ENCODE measurements at regions not wholly inside any gene's neighbourhood (a gene's known extent, or its start where the extent isn't known, plus 50 kb on each side); places are given as distances from the start of the nearest gene placed in this dataset.

GRCh38 chr15:87487484-87487883, 769.1 kb downstream of the NTRK3 start:
- no peak overlapping the region for H2BK12ac ChIP-seq (ENCODE audit: low read depth, low read length)
- no peak overlapping the region for H2BK20ac ChIP-seq (ENCODE audit: low read length)
- H3K23me2 ChIP-seq (ENCODE audit: low read depth, low read length) = no peaks in the 10 kb centered on the region
- no peak overlapping the region for H4K5ac ChIP-seq (ENCODE audit: insufficient read length, low read depth, low read length)
- no peak overlapping the region for H3K4me2 ChIP-seq (ENCODE audit: insufficient read depth in 1 of 2, low read depth in 2 of 2, low read length in 2 of 2)
- no peak overlapping the region for H2AK5ac ChIP-seq (ENCODE audit: low read depth, low read length)
- no peak overlapping the region for H4K91ac ChIP-seq (replicated peaks; ENCODE audit: insufficient read length, low read length)
- no peaks in the 10 kb centered on the region for H3K9me3 ChIP-seq (ENCODE audit: insufficient read depth in 2 of 2, low read depth in 1 of 2, low read length in 1 of 2)
- FAIRE-seq (no peak), DNase-seq (ENCODE audit: low read depth in 1 of 2, low spot score in 2 of 2) (no peak)
- no peaks in the 10 kb centered on the region for H3K79me1 ChIP-seq (ENCODE audit: low read depth, low read length)
- H3K36me3 ChIP-seq (ENCODE audit: control insufficient read depth in 2 of 4, insufficient read depth in 4 of 4, low read length in 3 of 4) = no peaks in the 10 kb centered on the region
- H3K4me1 ChIP-seq (replicated peaks in 1 of 4; ENCODE audit: control insufficient read depth in 3 of 4, insufficient read depth in 4 of 4, low read length in 3 of 4) = no peaks in the 10 kb centered on the region
- no peak overlapping the region for H2BK120ac ChIP-seq (replicated peaks; ENCODE audit: low read depth, low read length)
- H2BK5ac ChIP-seq (ENCODE audit: low read depth, low read length) = no peak overlapping the region
- POLR2A ChIA-PET (ENCODE audit: partially characterized antibody) = no interaction called here
- no peak overlapping the region for H3K23ac ChIP-seq (ENCODE audit: insufficient read length)
- no peak overlapping the region for H3K56ac ChIP-seq (replicated peaks; ENCODE audit: insufficient read length, low read depth, low read length)
- no peak overlapping the region for H3K9ac ChIP-seq (replicated peaks in 1 of 4; ENCODE audit: extremely low read depth in 1 of 4, low read depth in 3 of 4, low read length in 3 of 4)
- 92% methylated on average over 2 of the region's 2 CpGs; no CpG with 5 or more reads in 1 of the 2 experiments for WGBS, 2 experiments (ENCODE audit: extremely low coverage in 1 of 2, insufficient coverage in 1 of 2, insufficient read length in 1 of 2, insufficient replicate concordance in 2 of 2, low coverage in 1 of 2, low lambda C conversion rate in 2 of 2, missing lambda C conversion rate in 1 of 2)
- CTCF ChIA-PET (ENCODE audit: partially characterized antibody) = no interaction called here
- H3K27ac ChIP-seq (ENCODE audit: low read depth, low read length) = no peak overlapping the region
- H3K4ac ChIP-seq (replicated peaks; ENCODE audit: insufficient read length, low read depth, low read length) = no peak overlapping the region
- no peaks in the 10 kb centered on the region for H3K27me3 ChIP-seq (replicated peaks in 1 of 4; ENCODE audit: control insufficient read depth in 3 of 4, extremely low read depth in 1 of 4, insufficient read depth in 3 of 4, low read length in 3 of 4)
- no peak overlapping the region for H3K4me3 ChIP-seq (ENCODE audit: extremely low read depth in 1 of 4, insufficient read depth in 2 of 4, low read depth in 3 of 4, low read length in 4 of 4)
- TF ChIP-seq GTF2F1 (IDR thresholded peaks at IDR 0.05; ENCODE audit: borderline replicate concordance, low read depth, low read length) (no peak), SIN3A (conservative IDR thresholded peaks at IDR 0.05 in 1 of 2, IDR thresholded peaks at IDR 0.05 in 1 of 2; ENCODE audit: low read depth in 1 of 2, low read length in 2 of 2) (no peak), ASH2L (IDR thresholded peaks at IDR 0.05; ENCODE audit: low read length) (no peak), KDM1A (IDR thresholded peaks at IDR 0.05; ENCODE audit: borderline replicate concordance, low read length) (no peak), CEBPB (IDR thresholded peaks at IDR 0.05; ENCODE audit: low read depth, low read length) (no peak), FOSL1 (IDR thresholded peaks at IDR 0.05; ENCODE audit: insufficient read depth, low read depth, low read length) (no peak), YY1 (IDR thresholded peaks at IDR 0.05; ENCODE audit: low read depth, low read length) (no peak), SP1 (IDR thresholded peaks at IDR 0.05; ENCODE audit: low read depth, low read length) (no peak), ATF2 (IDR thresholded peaks at IDR 0.05; ENCODE audit: low read length) (no peak), CTBP2 (IDR thresholded peaks at IDR 0.05; ENCODE audit: borderline replicate concordance, insufficient read depth, insufficient read length, low read length) (no peak)
- H2BK15ac ChIP-seq (ENCODE audit: low read length) = no peak overlapping the region
- no peak overlapping the region for H2AFZ ChIP-seq (ENCODE audit: low read length)
- no peak overlapping the region for H4K8ac ChIP-seq (ENCODE audit: extremely low read depth, insufficient read depth, low read length)
- no peak overlapping the region for H3K14ac ChIP-seq (ENCODE audit: insufficient read length)
- no peaks in the 10 kb centered on the region for H3K79me2 ChIP-seq (ENCODE audit: control insufficient read depth in 1 of 2, insufficient read depth in 2 of 2, low read length in 2 of 2)
- H4K20me1 ChIP-seq (replicated peaks in 1 of 2; ENCODE audit: control insufficient read depth in 1 of 2, insufficient read depth in 2 of 2, low read length in 2 of 2) = no peaks in the 10 kb centered on the region
- no peak overlapping the region for H3K18ac ChIP-seq (ENCODE audit: extremely low read depth, low read length)
